ENCODE measurements at regions not wholly inside any gene's neighbourhood (a gene's known extent, or its start where the extent isn't known, plus 50 kb on each side); places are given as distances from the start of the nearest gene placed in this dataset.

GRCh38 chr5:103927739-103928138 lies 365.1 kb upstream of the NUDT12 start:
- H3K4me3 ChIP-seq (ENCODE audit: low read length) = no peak overlapping the region
- no peak for DNase-seq (ENCODE audit: low read depth, low spot score)

- no peak overlapping the region for H3K4me3 ChIP-seq (ENCODE audit: low read length)
- DNase-seq (ENCODE audit: low read depth, low spot score) = no peak
Observed at GRCh38 chr5:103923616-103924168, 361.1 kb upstream of the NUDT12 start.

GRCh38 chr5:103919506-103919905 lies 356.9 kb upstream of the NUDT12 start:
- no peak for DNase-seq (ENCODE audit: low read depth, low spot score)
- H3K4me3 ChIP-seq (ENCODE audit: low read length) = no peak overlapping the region

- DNase-seq (ENCODE audit: low read depth, low spot score) = no peak
- no peak overlapping the region for H3K4me3 ChIP-seq (ENCODE audit: low read length)
Observed at GRCh38 chr5:103918668-103919367, 356.2 kb upstream of the NUDT12 start.

GRCh38 chr5:103915081-103915480 lies 352.5 kb upstream of the NUDT12 start:
- DNase-seq (ENCODE audit: low read depth, low spot score) = no peak
- no peak overlapping the region for H3K4me3 ChIP-seq (ENCODE audit: low read length)

GRCh38 chr5:103910786-103911185 lies 348.2 kb upstream of the NUDT12 start:
- no peak overlapping the region for H3K4me3 ChIP-seq (ENCODE audit: low read length)
- DNase-seq (ENCODE audit: low read depth, low spot score) = no peak

GRCh38 chr5:103910011-103910410 lies 347.4 kb upstream of the NUDT12 start:
- no peak overlapping the region for H3K4me3 ChIP-seq (ENCODE audit: low read length)
- no peak for DNase-seq (ENCODE audit: low read depth, low spot score)

- no peak overlapping the region for H3K4me3 ChIP-seq (ENCODE audit: low read length)
- no peak for DNase-seq (ENCODE audit: low read depth, low spot score)
Observed at GRCh38 chr5:103909391-103909790, 346.8 kb upstream of the NUDT12 start.

GRCh38 chr5:103908336-103909080 lies 345.9 kb upstream of the NUDT12 start:
- H3K4me3 ChIP-seq (ENCODE audit: low read length) = no peak overlapping the region
- no peak for DNase-seq (ENCODE audit: low read depth, low spot score)

- DNase-seq (ENCODE audit: low read depth, low spot score) = no peak
Observed at GRCh38 chr5:103907001-103907400, 344.4 kb upstream of the NUDT12 start.

GRCh38 chr5:103904651-103905050 lies 342.1 kb upstream of the NUDT12 start:
- no peak for DNase-seq (ENCODE audit: low read depth, low spot score)
- H3K4me3 ChIP-seq (ENCODE audit: low read length) = no peak overlapping the region

More at GRCh38 chr5:103907001-103907400, 344.4 kb upstream of the NUDT12 start:
- no peak overlapping the region for H3K4me3 ChIP-seq (ENCODE audit: low read length)

GRCh38 chr5:103902893-103903292 lies 340.3 kb upstream of the NUDT12 start:
- H3K4me3 ChIP-seq (ENCODE audit: low read length) = no peak overlapping the region
- DNase-seq (ENCODE audit: low read depth, low spot score) = no peak

GRCh38 chr5:103901885-103902284 lies 339.3 kb upstream of the NUDT12 start:
- DNase-seq (ENCODE audit: low read depth, low spot score) = no peak
- no peak overlapping the region for H3K4me3 ChIP-seq (ENCODE audit: low read length)

GRCh38 chr5:103896593-103896992 lies 334.0 kb upstream of the NUDT12 start:
- no peak for DNase-seq (ENCODE audit: low read depth, low spot score)

GRCh38 chr5:103895738-103896137 lies 333.1 kb upstream of the NUDT12 start:
- no peak for DNase-seq (ENCODE audit: low read depth, low spot score)
- H3K4me3 ChIP-seq (ENCODE audit: low read length) = no peak overlapping the region

More at GRCh38 chr5:103896593-103896992, 334.0 kb upstream of the NUDT12 start:
- H3K4me3 ChIP-seq (ENCODE audit: low read length) = no peak overlapping the region

- DNase-seq (ENCODE audit: low read depth, low spot score) = no peak
- no peak overlapping the region for H3K4me3 ChIP-seq (ENCODE audit: low read length)
Observed at GRCh38 chr5:103894882-103895281, 332.3 kb upstream of the NUDT12 start.

- no peak overlapping the region for H3K4me3 ChIP-seq (ENCODE audit: low read length)
- no peak for DNase-seq (ENCODE audit: low read depth, low spot score)
Observed at GRCh38 chr5:103891151-103891550, 328.6 kb upstream of the NUDT12 start.

- no peak for DNase-seq (ENCODE audit: low read depth, low spot score)
- no peak overlapping the region for H3K4me3 ChIP-seq (ENCODE audit: low read length)
Observed at GRCh38 chr5:103890313-103890712, 327.7 kb upstream of the NUDT12 start.

GRCh38 chr5:103889500-103890209 lies 327.1 kb upstream of the NUDT12 start:
- H3K4me3 ChIP-seq (ENCODE audit: low read length) = no peak overlapping the region
- no peak for DNase-seq (ENCODE audit: low read depth, low spot score)

- no peak for DNase-seq (ENCODE audit: low read depth, low spot score)
- H3K4me3 ChIP-seq (ENCODE audit: low read length) = no peak overlapping the region
Observed at GRCh38 chr5:103886826-103887225, 324.2 kb upstream of the NUDT12 start.
